KMS-11 (cell line): ENCODE measurements at regions not wholly inside any gene's neighbourhood (a gene's known extent, or its start where the extent isn't known, plus 50 kb on each side); places are given as distances from the start of the nearest gene placed in this dataset.

Source experiments
- H2AFZ ChIP-seq: fragments of 200-600 bp; sonication (generic); 2 replicates; pipeline ENCODE4 v1.6.1; 2016; ENCODE audit warnings: antibody characterized with exemption, mixed run types, low read depth
- H3K27ac ChIP-seq: fragments of 200-600 bp; sonication (generic); 2 replicates; pipeline ENCODE4 v1.6.1; 2016; ENCODE audit warnings: mild to moderate bottlenecking, mixed run types
- H3K27me3 ChIP-seq: fragments of 200-600 bp; sonication (generic); 2 replicates; pipeline ENCODE4 v1.6.1; 2017; ENCODE audit warnings: mild to moderate bottlenecking, low read depth, mixed run types, moderate library complexity; ENCODE audit not compliant: insufficient read depth
- H3K36me3 ChIP-seq: fragments of 200-600 bp; sonication (generic); 2 replicates; pipeline ENCODE4 v1.6.1; 2017; ENCODE audit warnings: mild to moderate bottlenecking, mixed run types; ENCODE audit not compliant: insufficient read depth
- H3K4me1 ChIP-seq: fragments of 200-600 bp; sonication (generic); 2 replicates; pipeline ENCODE4 v1.6.1; 2016; ENCODE audit warnings: mild to moderate bottlenecking, low read depth, mixed run types; ENCODE audit not compliant: poor library complexity, severe bottlenecking
- H3K4me2 ChIP-seq: fragments of 200-600 bp; sonication (generic); 2 replicates; pipeline ENCODE4 v1.7.0; 2016; ENCODE audit warnings: mild to moderate bottlenecking, mixed run types
- H3K4me3 ChIP-seq: fragments of 200-600 bp; sonication (generic); IDR thresholded peaks from 2 replicates; pipeline ENCODE4 v1.6.1; 2017; ENCODE audit warnings: low read depth, low read length, mixed read lengths; ENCODE audit not compliant: insufficient read depth
- H3K79me2 ChIP-seq: fragments of 200-600 bp; sonication (generic); 2 replicates; pipeline ENCODE4 v1.6.1; 2016; ENCODE audit warnings: low read depth, mixed run types; ENCODE audit not compliant: insufficient read depth
- H3K9ac ChIP-seq: fragments of 200-600 bp; sonication (generic); 2 replicates; pipeline ENCODE4 v1.6.1; 2016; ENCODE audit warnings: mild to moderate bottlenecking, mixed run types
- H4K20me1 ChIP-seq: fragments of 200-600 bp; sonication (generic); 2 replicates; pipeline ENCODE4 v1.6.1; 2016; ENCODE audit warnings: mild to moderate bottlenecking, mixed run types; ENCODE audit not compliant: insufficient read depth
- TF ChIP-seq, protein P1 (sequence below): fragments of 200-600 bp; sonication (generic); conservative IDR thresholded peaks from 2 replicates; pipeline ENCODE4 v1.6.1; 2017; ENCODE audit warnings: low read depth, mild to moderate bottlenecking, antibody characterized with exemption, low read length, moderate library complexity, mixed read lengths

DNA sequence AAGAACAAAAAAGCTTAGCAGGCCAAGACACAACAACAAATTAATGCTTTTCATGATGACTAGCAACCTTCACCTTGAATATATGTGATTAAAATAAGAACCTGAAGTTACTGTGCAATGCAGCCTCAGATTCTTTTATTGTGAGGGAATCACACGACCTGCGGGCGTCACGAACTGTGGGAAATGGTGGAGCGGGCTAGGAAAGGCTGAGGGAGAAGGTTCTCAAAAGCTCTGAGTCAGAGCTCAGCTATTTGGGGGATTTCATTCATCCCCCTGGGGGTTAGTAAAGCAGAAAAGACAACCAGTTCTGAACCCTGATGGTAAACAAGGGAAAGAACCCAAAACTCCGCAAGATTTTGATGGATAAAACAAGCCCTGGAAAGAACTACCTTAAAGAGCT lies 89.3 kb upstream of the NCKAP5 start:
- TF ChIP-seq, protein P1, sequence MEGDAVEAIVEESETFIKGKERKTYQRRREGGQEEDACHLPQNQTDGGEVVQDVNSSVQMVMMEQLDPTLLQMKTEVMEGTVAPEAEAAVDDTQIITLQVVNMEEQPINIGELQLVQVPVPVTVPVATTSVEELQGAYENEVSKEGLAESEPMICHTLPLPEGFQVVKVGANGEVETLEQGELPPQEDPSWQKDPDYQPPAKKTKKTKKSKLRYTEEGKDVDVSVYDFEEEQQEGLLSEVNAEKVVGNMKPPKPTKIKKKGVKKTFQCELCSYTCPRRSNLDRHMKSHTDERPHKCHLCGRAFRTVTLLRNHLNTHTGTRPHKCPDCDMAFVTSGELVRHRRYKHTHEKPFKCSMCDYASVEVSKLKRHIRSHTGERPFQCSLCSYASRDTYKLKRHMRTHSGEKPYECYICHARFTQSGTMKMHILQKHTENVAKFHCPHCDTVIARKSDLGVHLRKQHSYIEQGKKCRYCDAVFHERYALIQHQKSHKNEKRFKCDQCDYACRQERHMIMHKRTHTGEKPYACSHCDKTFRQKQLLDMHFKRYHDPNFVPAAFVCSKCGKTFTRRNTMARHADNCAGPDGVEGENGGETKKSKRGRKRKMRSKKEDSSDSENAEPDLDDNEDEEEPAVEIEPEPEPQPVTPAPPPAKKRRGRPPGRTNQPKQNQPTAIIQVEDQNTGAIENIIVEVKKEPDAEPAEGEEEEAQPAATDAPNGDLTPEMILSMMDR = no peak
- Histone ChIP-seq H2AFZ (no peak overlapping the region), H3K4me2 (no peak overlapping the region), H3K79me2 (no peaks in the 10 kb centered on the region), H4K20me1 (no peaks in the 10 kb centered on the region), H3K4me1 (no peaks in the 10 kb centered on the region), H3K36me3 (no peaks in the 10 kb centered on the region), H3K4me3 (no peak overlapping the region), H3K27me3 (no peaks in the 10 kb centered on the region), H3K27ac (no peak overlapping the region), H3K9ac (no peak overlapping the region)

DNA sequence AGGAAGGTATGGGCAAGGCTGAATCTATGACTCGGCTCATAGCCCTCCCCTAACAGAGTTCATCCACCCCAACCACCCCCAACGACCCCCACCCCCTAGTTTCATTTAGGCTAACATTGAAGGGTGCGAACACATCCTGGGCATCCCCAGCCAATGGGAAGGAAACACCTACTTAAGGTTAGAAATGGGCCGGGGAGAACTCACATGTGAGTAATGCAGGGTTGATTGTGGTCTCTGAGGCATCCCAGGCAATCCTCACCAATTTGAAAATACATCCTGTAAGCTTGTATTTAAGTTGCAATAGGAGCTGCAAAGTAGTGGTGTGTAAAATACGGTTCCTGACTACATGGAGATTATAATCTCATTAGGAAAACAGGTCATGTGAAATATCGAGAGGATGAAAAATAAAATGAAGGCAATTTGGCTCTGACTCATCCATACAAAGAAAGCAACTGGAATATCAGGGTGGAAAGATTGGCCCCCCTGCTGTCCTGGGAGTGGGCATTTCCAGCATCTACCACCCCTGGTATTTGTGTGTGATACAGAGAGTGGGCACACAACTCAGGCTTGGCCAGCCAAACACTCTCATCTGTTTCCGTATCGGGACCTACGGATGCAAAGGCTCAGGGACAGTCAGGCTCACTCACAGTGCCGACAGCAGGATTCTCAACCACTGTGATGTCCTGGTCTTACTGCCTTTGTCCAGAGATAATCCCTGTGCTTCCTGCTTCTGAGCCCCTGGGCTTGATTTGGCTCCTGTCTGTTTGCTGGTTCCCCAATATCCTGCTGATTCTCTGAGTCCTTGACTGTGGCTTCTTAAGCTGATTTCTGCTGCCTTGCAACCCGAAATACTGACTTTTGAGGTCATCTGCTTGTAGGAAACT lies 90.0 kb upstream of the NCKAP5 start:
- Histone ChIP-seq H3K9ac (no peak overlapping the region), H3K79me2 (no peaks in the 10 kb centered on the region), H4K20me1 (no peaks in the 10 kb centered on the region), H3K4me3 (no peak overlapping the region), H3K27ac (no peak overlapping the region), H3K4me1 (no peaks in the 10 kb centered on the region), H2AFZ (no peak overlapping the region), H3K4me2 (no peak overlapping the region), H3K27me3 (no peaks in the 10 kb centered on the region), H3K36me3 (no peaks in the 10 kb centered on the region)
- TF ChIP-seq, protein P1 = no peak

DNA sequence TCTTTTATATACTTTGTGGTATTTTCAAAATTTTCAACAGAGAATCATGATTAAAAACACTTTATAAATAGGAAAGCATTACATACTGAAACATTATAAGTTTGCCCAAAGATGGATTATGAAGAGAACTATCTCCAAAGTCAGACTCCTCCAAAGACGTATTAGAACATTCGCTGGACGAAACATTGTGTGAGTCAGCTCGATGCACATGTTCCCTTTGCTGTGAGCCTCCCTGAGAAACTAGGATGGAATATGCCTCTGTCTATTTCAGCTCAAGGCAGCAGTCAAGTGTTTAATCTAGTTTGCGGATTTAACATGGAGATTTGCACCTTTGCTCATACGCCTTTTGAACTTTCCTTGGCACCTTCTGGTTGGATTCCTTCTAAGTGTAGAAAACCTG lies 92.2 kb upstream of the NCKAP5 start:
- H3K27ac ChIP-seq = no peak overlapping the region
- no peak overlapping the region for H3K9ac ChIP-seq
- H3K27me3 ChIP-seq = no peaks in the 10 kb centered on the region
- TF ChIP-seq, protein P1 = no peak
- no peaks in the 10 kb centered on the region for H3K79me2 ChIP-seq
- H3K4me1 ChIP-seq = no peaks in the 10 kb centered on the region
- no peaks in the 10 kb centered on the region for H3K36me3 ChIP-seq
- H3K4me3 ChIP-seq = no peak overlapping the region
- H2AFZ ChIP-seq = no peak overlapping the region
- H3K4me2 ChIP-seq = no peak overlapping the region
- H4K20me1 ChIP-seq = no peaks in the 10 kb centered on the region

DNA sequence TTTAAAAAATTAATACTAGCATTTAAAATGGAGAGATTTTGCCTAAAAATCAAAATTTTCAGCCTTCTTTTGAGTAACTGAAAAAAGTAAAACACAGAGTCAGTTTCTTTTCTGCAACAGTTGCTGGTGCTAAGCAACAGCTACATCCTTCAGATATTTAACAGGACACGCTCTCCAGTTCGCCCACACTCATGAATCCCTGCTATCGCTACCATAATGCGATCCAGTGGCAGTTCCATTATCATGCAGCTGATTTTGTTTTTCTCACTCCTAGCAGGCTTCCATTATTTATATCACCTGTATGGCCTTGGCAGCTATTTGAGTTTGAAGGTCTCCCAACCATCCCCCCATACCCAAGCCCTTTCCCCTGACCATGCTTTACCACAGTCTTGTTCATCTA lies 93.1 kb upstream of the NCKAP5 start:
- H3K4me2 ChIP-seq = no peak overlapping the region
- no peaks in the 10 kb centered on the region for H3K36me3 ChIP-seq
- H3K79me2 ChIP-seq = no peaks in the 10 kb centered on the region
- H3K27ac ChIP-seq = no peak overlapping the region
- H3K27me3 ChIP-seq = no peaks in the 10 kb centered on the region
- H4K20me1 ChIP-seq = no peaks in the 10 kb centered on the region
- H2AFZ ChIP-seq = no peak overlapping the region
- TF ChIP-seq, protein P1 = no peak
- no peaks in the 10 kb centered on the region for H3K4me1 ChIP-seq
- no peak overlapping the region for H3K4me3 ChIP-seq
- H3K9ac ChIP-seq = no peak overlapping the region
